ENCODE measurements at regions not wholly inside any gene's neighbourhood (a gene's known extent, or its start where the extent isn't known, plus 50 kb on each side); places are given as distances from the start of the nearest gene placed in this dataset.

- 85% methylated on average over 6 of the region's 6 CpGs for WGBS
- Histone ChIP-seq H3K23ac (ENCODE audit: low read length in 2 of 2) (no peak overlapping the region), H3K4ac (ENCODE audit: low read depth in 1 of 2, low read length in 2 of 2) (no peak overlapping the region), H2AK5ac (ENCODE audit: low read length, severe bottlenecking) (no peak overlapping the region), H3K79me1 (replicated peaks; ENCODE audit: low read length, poor library complexity, severe bottlenecking) (no peaks in the 10 kb centered on the region), H3K27me3 (ENCODE audit: control insufficient read depth in 1 of 2, insufficient read depth in 1 of 2, low read length in 2 of 2) (peaks cover 0 to 10% of the 10 kb centered on the region in 2 experiments), H2AFZ (ENCODE audit: low read depth, low read length) (no peak overlapping the region), H2BK12ac (ENCODE audit: low read length in 2 of 2) (no peak overlapping the region), H3K4me2 (ENCODE audit: low read length, poor library complexity, severe bottlenecking) (no peak overlapping the region), H3K9me3 (ENCODE audit: control insufficient read depth, low read length) (no peaks in the 10 kb centered on the region), H3K27ac (ENCODE audit: low read length, poor library complexity, severe bottlenecking) (no peak overlapping the region), H3K14ac (ENCODE audit: low read length in 2 of 2) (no peak overlapping the region), H3K4me3 (ENCODE audit: insufficient read depth in 1 of 2, low read depth in 1 of 2, low read length in 2 of 2) (no peak overlapping the region), H4K8ac (ENCODE audit: low read length) (no peak overlapping the region), H2BK120ac (ENCODE audit: low read depth, low read length) (no peak overlapping the region), H3K4me1 (ENCODE audit: control insufficient read depth, insufficient read depth, low read depth, low read length) (no peaks in the 10 kb centered on the region), H3K18ac (ENCODE audit: low read depth in 1 of 2, low read length in 2 of 2) (no peak overlapping the region), H4K91ac (ENCODE audit: low read length) (no peak overlapping the region), H2BK5ac (ENCODE audit: low read depth, low read length, poor library complexity, severe bottlenecking) (no peak overlapping the region), H3K36me3 (ENCODE audit: control insufficient read depth in 1 of 2, insufficient read depth in 2 of 2, low read depth in 1 of 2, low read length in 2 of 2) (no peaks in the 10 kb centered on the region), H3K9ac (ENCODE audit: low read length) (no peak overlapping the region), H2BK15ac (ENCODE audit: low read depth, poor library complexity, severe bottlenecking) (no peak overlapping the region)
- DNase-seq: no peak
These were observed 53.5 kb upstream of the TBC1D9 start for GRCh38 chr4:140809676-140810075.

- no peak overlapping the region for H3K4ac ChIP-seq (ENCODE audit: low read depth in 1 of 2, low read length in 2 of 2)
- no peak overlapping the region for H3K4me3 ChIP-seq (ENCODE audit: insufficient read depth in 1 of 2, low read depth in 1 of 2, low read length in 2 of 2)
- H4K91ac ChIP-seq (ENCODE audit: low read length): no peak overlapping the region
- H3K9me3 ChIP-seq (ENCODE audit: control insufficient read depth, low read length): no peaks in the 10 kb centered on the region
- H2BK120ac ChIP-seq (ENCODE audit: low read depth, low read length): no peak overlapping the region
- H3K27ac ChIP-seq (ENCODE audit: low read length, poor library complexity, severe bottlenecking): no peak overlapping the region
- no peak overlapping the region for H2AK5ac ChIP-seq (ENCODE audit: low read length, severe bottlenecking)
- no peak overlapping the region for H2AFZ ChIP-seq (ENCODE audit: low read depth, low read length)
- H3K27me3 ChIP-seq (ENCODE audit: control insufficient read depth in 1 of 2, insufficient read depth in 1 of 2, low read length in 2 of 2): peaks cover 0 to 10% of the 10 kb centered on the region in 2 experiments
- H2BK12ac ChIP-seq (ENCODE audit: low read length in 2 of 2): peak overlapping the region in 1 of 2 experiments; percentile 86
- DNase-seq: no peak
- no peaks in the 10 kb centered on the region for H3K4me1 ChIP-seq (ENCODE audit: control insufficient read depth, insufficient read depth, low read depth, low read length)
- no peak overlapping the region for H3K18ac ChIP-seq (ENCODE audit: low read depth in 1 of 2, low read length in 2 of 2)
- no peak overlapping the region for H3K9ac ChIP-seq (ENCODE audit: low read length)
- no peaks in the 10 kb centered on the region for H3K36me3 ChIP-seq (ENCODE audit: control insufficient read depth in 1 of 2, insufficient read depth in 2 of 2, low read depth in 1 of 2, low read length in 2 of 2)
- H3K23ac ChIP-seq (ENCODE audit: low read length in 2 of 2): no peak overlapping the region
- H2BK5ac ChIP-seq (ENCODE audit: low read depth, low read length, poor library complexity, severe bottlenecking): no peak overlapping the region
- no peak overlapping the region for H4K8ac ChIP-seq (ENCODE audit: low read length)
- H3K4me2 ChIP-seq (ENCODE audit: low read length, poor library complexity, severe bottlenecking): no peak overlapping the region
- no peaks in the 10 kb centered on the region for H3K79me1 ChIP-seq (replicated peaks; ENCODE audit: low read length, poor library complexity, severe bottlenecking)
- 93% methylated on average over 6 of the region's 7 CpGs for WGBS
- no peak overlapping the region for H2BK15ac ChIP-seq (ENCODE audit: low read depth, poor library complexity, severe bottlenecking)
- H3K14ac ChIP-seq (ENCODE audit: low read length in 2 of 2): no peak overlapping the region
These were observed 52.1 kb upstream of the TBC1D9 start for GRCh38 chr4:140808256-140808655.

- Histone ChIP-seq H3K18ac (ENCODE audit: low read depth in 1 of 2, low read length in 2 of 2) (no peak overlapping the region), H3K23ac (ENCODE audit: low read length in 2 of 2) (no peak overlapping the region), H3K79me1 (replicated peaks; ENCODE audit: low read length, poor library complexity, severe bottlenecking) (no peaks in the 10 kb centered on the region), H4K91ac (ENCODE audit: low read length) (no peak overlapping the region), H2AFZ (ENCODE audit: low read depth, low read length) (no peak overlapping the region), H2BK12ac (ENCODE audit: low read length in 2 of 2) (no peak overlapping the region), H3K14ac (ENCODE audit: low read length in 2 of 2) (no peak overlapping the region), H3K36me3 (ENCODE audit: control insufficient read depth in 1 of 2, insufficient read depth in 2 of 2, low read depth in 1 of 2, low read length in 2 of 2) (no peaks in the 10 kb centered on the region), H2BK120ac (ENCODE audit: low read depth, low read length) (no peak overlapping the region), H3K4ac (ENCODE audit: low read depth in 1 of 2, low read length in 2 of 2) (no peak overlapping the region), H2BK15ac (ENCODE audit: low read depth, poor library complexity, severe bottlenecking) (no peak overlapping the region), H3K4me2 (ENCODE audit: low read length, poor library complexity, severe bottlenecking) (no peak overlapping the region), H3K4me3 (ENCODE audit: insufficient read depth in 1 of 2, low read depth in 1 of 2, low read length in 2 of 2) (no peak overlapping the region), H3K27me3 (ENCODE audit: control insufficient read depth in 1 of 2, insufficient read depth in 1 of 2, low read length in 2 of 2) (peaks cover 0 to 10% of the 10 kb centered on the region in 2 experiments), H2AK5ac (ENCODE audit: low read length, severe bottlenecking) (no peak overlapping the region), H2BK5ac (ENCODE audit: low read depth, low read length, poor library complexity, severe bottlenecking) (no peak overlapping the region), H3K9ac (ENCODE audit: low read length) (no peak overlapping the region), H3K9me3 (ENCODE audit: control insufficient read depth, low read length) (no peaks in the 10 kb centered on the region), H4K8ac (ENCODE audit: low read length) (no peak overlapping the region), H3K27ac (ENCODE audit: low read length, poor library complexity, severe bottlenecking) (no peak overlapping the region), H3K4me1 (ENCODE audit: control insufficient read depth, insufficient read depth, low read depth, low read length) (no peaks in the 10 kb centered on the region)
- peak; percentile 69 for DNase-seq
- 60% methylated on average over 4 of the region's 6 CpGs for WGBS
These were observed 51.5 kb upstream of the TBC1D9 start for GRCh38 chr4:140807491-140808252.

GRCh38 chr4:140806163-140806562, 50.0 kb upstream of the TBC1D9 start:
- Histone ChIP-seq H2BK5ac (ENCODE audit: low read depth, low read length, poor library complexity, severe bottlenecking) (no peak overlapping the region), H3K27me3 (ENCODE audit: control insufficient read depth in 1 of 2, insufficient read depth in 1 of 2, low read length in 2 of 2) (peaks cover 0 to 3% of the 10 kb centered on the region in 2 experiments), H3K9ac (ENCODE audit: low read length) (no peak overlapping the region), H3K4ac (ENCODE audit: low read depth in 1 of 2, low read length in 2 of 2) (no peak overlapping the region), H4K91ac (ENCODE audit: low read length) (no peak overlapping the region), H2AK5ac (ENCODE audit: low read length, severe bottlenecking) (no peak overlapping the region), H3K14ac (ENCODE audit: low read length in 2 of 2) (no peak overlapping the region), H3K4me2 (ENCODE audit: low read length, poor library complexity, severe bottlenecking) (no peak overlapping the region), H3K23ac (ENCODE audit: low read length in 2 of 2) (no peak overlapping the region), H3K9me3 (ENCODE audit: control insufficient read depth, low read length) (no peaks in the 10 kb centered on the region), H3K18ac (ENCODE audit: low read depth in 1 of 2, low read length in 2 of 2) (peak overlapping the region in 1 of 2 experiments; percentile 9), H2BK12ac (ENCODE audit: low read length in 2 of 2) (no peak overlapping the region), H3K4me1 (ENCODE audit: control insufficient read depth, insufficient read depth, low read depth, low read length) (no peaks in the 10 kb centered on the region), H3K27ac (ENCODE audit: low read length, poor library complexity, severe bottlenecking) (no peak overlapping the region), H2AFZ (ENCODE audit: low read depth, low read length) (no peak overlapping the region), H3K79me1 (replicated peaks; ENCODE audit: low read length, poor library complexity, severe bottlenecking) (no peaks in the 10 kb centered on the region), H3K4me3 (ENCODE audit: insufficient read depth in 1 of 2, low read depth in 1 of 2, low read length in 2 of 2) (no peak overlapping the region), H4K8ac (ENCODE audit: low read length) (no peak overlapping the region), H3K36me3 (ENCODE audit: control insufficient read depth in 1 of 2, insufficient read depth in 2 of 2, low read depth in 1 of 2, low read length in 2 of 2) (no peaks in the 10 kb centered on the region), H2BK120ac (ENCODE audit: low read depth, low read length) (no peak overlapping the region), H2BK15ac (ENCODE audit: low read depth, poor library complexity, severe bottlenecking) (no peak overlapping the region)
- no peak for DNase-seq
- WGBS: 95% methylated on average over 4 of the region's 4 CpGs
